Naive B cell (primary cell): ENCODE measurements at regions not wholly inside any gene's neighbourhood (a gene's known extent, or its start where the extent isn't known, plus 50 kb on each side); places are given as distances from the start of the nearest gene placed in this dataset.
"Not testable (repeated sequence)": the region's sequence is repeated elsewhere in the genome, so short reads cannot be mapped to it uniquely, and the experiment has no call there.

Experiments used
- ATAC-seq, 2 donors: fragments of 150-1000 bp; cut with Tn5 transposase; 2 replicates each; pipeline ENCODE4 v1.10.0; 2021; ENCODE audit warnings: low read depth in 2 of 2, mild to moderate bottlenecking in 2 of 2, moderate library complexity in 2 of 2
- DNase-seq: peaks from one replicate; pipeline ENCODE4 v3.0.0; 2022
- H3K27ac Mint-ChIP-seq, 6 donors: one replicate each; pipeline ENCODE4 v1.8.0; 2020 to 2022; ENCODE audit warnings: mild to moderate bottlenecking in 6 of 6, mixed read lengths in 6 of 6, moderate library complexity in 5 of 6, inconsistent platforms in 2 of 6
- H3K27me3 Mint-ChIP-seq, 3 donors: one replicate each; pipeline ENCODE4 v1.8.0; 2021 to 2022; ENCODE audit warnings: mixed read lengths in 3 of 3, mild to moderate bottlenecking in 1 of 3
- H3K36me3 Mint-ChIP-seq, 2 donors: one replicate each; pipeline ENCODE4 v1.8.0; 2020 to 2022; ENCODE audit warnings: mixed read lengths in 2 of 2, inconsistent platforms in 1 of 2, mild to moderate bottlenecking in 1 of 2
- H3K4me1 Mint-ChIP-seq, 3 donors: one replicate each; pipeline ENCODE4 v1.8.0; 2020 to 2022; ENCODE audit warnings: mixed read lengths in 3 of 3, inconsistent platforms in 1 of 3, mild to moderate bottlenecking in 1 of 3, moderate library complexity in 1 of 3
- H3K4me3 Mint-ChIP-seq, 8 donors: one replicate each; pipeline ENCODE4 v1.8.0; 2020 to 2022; ENCODE audit warnings: mild to moderate bottlenecking in 8 of 8, mixed read lengths in 8 of 8, moderate library complexity in 8 of 8, inconsistent platforms in 2 of 8
- H3K9me3 Mint-ChIP-seq, 7 donors: one replicate each; pipeline ENCODE4 v1.8.0; 2020 to 2022; ENCODE audit warnings: mixed read lengths in 7 of 7, mild to moderate bottlenecking in 5 of 7, inconsistent platforms in 2 of 7, moderate library complexity in 1 of 7

DNA sequence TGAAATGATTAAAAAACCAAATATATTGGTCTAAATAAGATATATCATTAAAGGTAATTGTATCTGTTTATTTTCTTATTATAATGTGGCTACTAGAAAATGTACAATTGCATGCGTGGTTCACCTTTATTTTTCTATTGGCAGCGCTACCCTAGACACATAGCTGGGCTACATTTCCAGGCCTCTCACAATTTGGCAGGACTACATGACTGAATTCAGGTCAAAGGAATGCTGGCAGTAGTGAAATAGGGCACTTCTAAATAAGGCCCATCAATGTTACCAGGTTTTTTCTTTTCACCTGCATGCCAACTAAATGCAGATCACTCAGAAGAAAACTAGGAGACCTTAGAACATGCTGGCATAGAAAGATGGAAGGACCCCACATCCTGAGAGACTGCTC lies 1072.9 kb upstream of the SLIT2 start:
- Mint-ChIP-seq H3K4me1 (no peaks in the 10 kb centered on the region), H3K4me3 (no peak overlapping the region), H3K9me3 (peaks cover 0 to 13% (median 3%) of the 10 kb centered on the region in 7 donors), H3K36me3 (no peaks in the 10 kb centered on the region), H3K27me3 (no peaks in the 10 kb centered on the region), H3K27ac (no peak overlapping the region)
- DNase-seq (no peak), ATAC-seq (no peak)

DNA sequence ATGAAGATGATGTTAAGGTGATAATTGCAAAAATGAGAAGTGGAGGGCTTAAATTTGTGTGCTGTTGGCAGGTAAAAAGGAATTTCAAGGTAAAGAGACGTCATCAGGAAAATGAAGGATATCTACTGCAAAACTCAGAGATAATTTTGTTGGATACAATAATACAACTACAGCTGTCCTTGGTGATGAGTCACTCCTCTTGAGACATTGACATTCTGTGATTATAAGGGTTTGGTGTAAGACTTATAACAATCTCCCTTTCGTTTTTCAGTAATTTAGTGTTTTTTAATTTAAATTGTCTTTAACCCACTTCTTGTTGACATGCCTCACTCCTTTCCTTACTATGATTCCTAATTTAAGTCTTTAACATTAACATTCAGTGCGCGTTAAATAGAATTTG lies 1074.1 kb upstream of the SLIT2 start:
- DNase-seq (no peak), ATAC-seq (no peak)

DNA sequence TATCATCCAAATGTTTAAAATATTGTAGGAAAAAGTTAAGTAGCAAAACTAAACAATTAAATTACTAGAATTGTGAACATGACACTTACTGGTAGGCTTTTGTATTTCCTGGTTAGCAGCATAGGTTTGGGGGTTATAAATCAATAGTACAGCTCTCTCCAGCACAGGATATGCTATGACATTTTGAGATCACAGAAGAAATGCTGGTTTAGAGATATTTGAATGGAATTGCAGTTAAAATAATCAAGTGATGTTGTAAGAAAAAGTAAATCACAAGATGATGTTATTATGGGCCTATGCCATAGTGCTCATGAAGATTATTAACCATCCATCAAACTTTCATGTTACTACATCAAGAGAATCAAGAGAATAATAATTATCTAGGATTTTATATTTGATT lies 1079.9 kb upstream of the SLIT2 start:
- Mint-ChIP-seq H3K27ac (no peak overlapping the region), H3K27me3 (no peaks in the 10 kb centered on the region), H3K4me3 (no peak overlapping the region), H3K4me1 (no peaks in the 10 kb centered on the region), H3K36me3 (no peaks in the 10 kb centered on the region), H3K9me3 (peaks cover 0 to 5% (median 0%) of the 10 kb centered on the region in 7 donors)
- ATAC-seq (no peak), DNase-seq (no peak)

More for the DNA sequence above, 1074.1 kb upstream of the SLIT2 start:
- peaks cover 0 to 13% (median 3%) of the 10 kb centered on the region in 7 donors for H3K9me3 Mint-ChIP-seq
- H3K4me3 Mint-ChIP-seq = no peak overlapping the region
- H3K4me1 Mint-ChIP-seq = no peaks in the 10 kb centered on the region
- no peak overlapping the region for H3K27ac Mint-ChIP-seq
- H3K27me3 Mint-ChIP-seq = no peaks in the 10 kb centered on the region
- no peaks in the 10 kb centered on the region for H3K36me3 Mint-ChIP-seq

DNA sequence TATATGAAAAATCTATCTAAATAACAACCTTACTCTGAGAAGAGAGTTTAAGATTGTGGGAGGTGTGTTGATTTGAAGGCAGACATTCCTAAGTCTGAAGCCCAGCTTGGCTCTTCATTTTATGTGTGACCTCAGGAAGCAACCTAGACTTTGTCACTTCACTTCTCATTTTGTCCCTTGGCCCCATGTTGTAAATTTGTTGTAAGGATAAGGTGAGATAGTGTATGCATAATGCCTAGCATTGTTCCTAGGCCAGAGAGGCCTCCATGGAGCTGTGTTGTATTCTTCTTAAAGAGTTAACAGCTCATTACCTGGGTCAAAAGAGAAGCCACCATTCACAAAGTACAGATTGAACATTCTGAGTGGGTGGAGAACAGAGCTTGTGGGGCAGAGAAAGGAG lies 1084.4 kb upstream of the SLIT2 start:
- H3K36me3 Mint-ChIP-seq = no peaks in the 10 kb centered on the region
- DNase-seq = no peak
- no peaks in the 10 kb centered on the region for H3K4me1 Mint-ChIP-seq
- peaks cover 2 to 7% (median 5%) of the 10 kb centered on the region in 7 donors for H3K9me3 Mint-ChIP-seq
- no peak for ATAC-seq
- H3K4me3 Mint-ChIP-seq = no peak overlapping the region
- H3K27me3 Mint-ChIP-seq = no peaks in the 10 kb centered on the region
- no peak overlapping the region for H3K27ac Mint-ChIP-seq

DNA sequence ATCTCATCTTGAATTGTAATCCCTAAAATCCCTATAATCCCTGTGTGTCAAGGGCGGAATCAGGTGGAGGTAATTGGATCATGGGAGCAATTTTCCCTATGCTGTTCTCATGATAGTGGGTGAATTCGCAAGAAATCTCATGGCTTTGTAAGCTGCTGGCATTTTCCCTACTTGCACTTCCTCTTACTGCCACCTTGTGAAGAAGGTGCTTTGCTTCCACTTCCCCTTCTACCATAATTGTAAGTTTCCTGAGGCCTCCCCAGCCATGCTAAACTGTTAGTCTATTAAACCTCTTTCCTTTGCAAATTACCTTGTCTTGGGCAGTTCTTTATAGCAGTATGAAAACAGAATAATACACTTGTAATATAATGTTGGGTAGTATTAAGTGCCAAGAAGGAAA lies 1087.4 kb upstream of the SLIT2 start:
- H3K36me3 Mint-ChIP-seq = no peaks in the 10 kb centered on the region
- DNase-seq = no peak
- ATAC-seq = no peak
- peaks cover 2 to 7% (median 5%) of the 10 kb centered on the region in 7 donors for H3K9me3 Mint-ChIP-seq
- no peak overlapping the region for H3K27ac Mint-ChIP-seq
- H3K4me3 Mint-ChIP-seq = no peak overlapping the region
- no peaks in the 10 kb centered on the region for H3K4me1 Mint-ChIP-seq
- H3K27me3 Mint-ChIP-seq = no peaks in the 10 kb centered on the region

DNA sequence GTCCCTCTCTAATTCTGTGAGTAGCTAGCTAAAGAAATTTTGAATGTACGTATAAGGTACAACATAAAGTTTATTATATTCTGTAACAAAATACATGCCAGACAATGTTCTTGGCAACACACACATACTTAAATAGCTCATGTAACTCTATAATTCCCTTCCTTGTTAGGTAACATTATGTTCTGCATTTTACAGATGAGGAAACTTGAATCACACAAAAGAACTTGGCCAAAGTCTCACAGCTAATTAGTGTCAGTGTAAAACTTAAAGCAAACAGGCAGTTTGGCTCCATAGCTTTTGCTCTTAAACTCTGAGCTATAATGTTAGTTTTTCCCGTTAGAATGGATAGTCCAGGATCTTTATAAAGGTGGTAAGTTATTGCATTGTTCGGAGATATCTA lies 1091.8 kb upstream of the SLIT2 start:
- Mint-ChIP-seq H3K4me3 (no peak overlapping the region), H3K4me1 (no peaks in the 10 kb centered on the region), H3K36me3 (peaks cover 0 to 8% of the 10 kb centered on the region in 2 donors), H3K27ac (no peak overlapping the region), H3K27me3 (no peaks in the 10 kb centered on the region), H3K9me3 (peaks cover 5 to 24% (median 18%) of the 10 kb centered on the region in 7 donors)
- ATAC-seq (no peak), DNase-seq (no peak)

DNA sequence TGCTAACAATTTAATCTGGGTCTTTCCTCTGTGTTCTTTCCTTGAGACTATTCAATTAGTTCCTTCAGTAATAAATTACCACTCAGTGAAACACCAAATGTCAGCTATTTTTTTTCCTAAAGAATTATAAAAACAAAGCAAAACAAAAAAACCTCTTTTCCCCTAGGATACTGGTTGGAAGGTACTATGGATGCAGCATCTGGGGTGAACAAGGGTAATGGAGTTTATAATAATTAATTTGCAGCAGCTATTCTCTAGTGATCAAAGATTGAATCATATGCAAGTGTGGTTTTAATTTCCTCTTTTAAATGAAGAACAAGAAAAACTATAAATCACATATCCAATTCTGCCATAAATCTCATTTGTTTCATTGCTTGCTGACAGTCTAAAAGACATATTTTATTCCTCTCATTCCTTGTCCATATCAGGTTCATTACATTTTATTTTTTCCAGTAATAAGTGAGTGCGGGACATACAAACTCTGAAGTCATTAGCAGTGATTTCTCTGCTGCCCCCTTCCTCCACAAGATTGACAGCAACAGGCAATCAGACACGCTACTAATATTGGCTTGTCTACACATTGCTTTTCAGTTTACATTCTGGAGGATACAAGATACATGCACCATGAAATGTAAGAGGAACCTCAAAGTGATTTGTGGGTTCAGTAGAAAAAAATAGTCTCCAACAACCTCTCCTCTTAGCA lies 1093.4 kb upstream of the SLIT2 start:
- no peaks in the 10 kb centered on the region for H3K4me1 Mint-ChIP-seq
- H3K4me3 Mint-ChIP-seq = no peak overlapping the region
- H3K27ac Mint-ChIP-seq = no peak overlapping the region
- H3K36me3 Mint-ChIP-seq = peaks cover 0 to 8% of the 10 kb centered on the region in 2 donors
- no peaks in the 10 kb centered on the region for H3K27me3 Mint-ChIP-seq
- H3K9me3 Mint-ChIP-seq = peaks cover 5 to 29% (median 22%) of the 10 kb centered on the region in 7 donors
- no peak for DNase-seq
- ATAC-seq = no peak

DNA sequence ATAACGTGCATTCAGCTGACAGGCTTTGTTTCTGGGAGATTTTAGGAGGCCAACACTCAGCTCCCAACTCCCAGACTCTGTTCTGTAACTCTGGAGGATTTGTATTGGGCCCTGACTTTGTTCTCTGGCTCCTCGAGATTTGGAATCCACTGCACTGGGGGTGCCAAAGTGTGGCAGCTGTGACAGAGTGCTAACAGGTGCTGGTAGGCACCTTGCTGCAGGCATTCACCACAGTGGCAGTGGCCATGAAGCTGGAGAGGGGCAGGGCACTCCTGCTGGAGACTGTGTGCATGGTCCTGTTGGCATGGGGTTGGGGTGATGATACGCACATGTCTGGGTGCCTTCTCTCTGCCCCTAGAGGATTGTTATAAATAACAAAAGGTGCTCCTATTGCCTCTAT lies 1094.9 kb upstream of the SLIT2 start:
- no peaks in the 10 kb centered on the region for H3K27me3 Mint-ChIP-seq
- peak overlapping the region in 1 of 8 donors; percentile 47 for H3K4me3 Mint-ChIP-seq
- ATAC-seq = no peak
- no peaks in the 10 kb centered on the region for H3K4me1 Mint-ChIP-seq
- peaks cover 0 to 8% of the 10 kb centered on the region in 2 donors for H3K36me3 Mint-ChIP-seq
- no peak for DNase-seq
- H3K27ac Mint-ChIP-seq = no peak overlapping the region
- peaks cover 5 to 33% (median 22%) of the 10 kb centered on the region in 7 donors for H3K9me3 Mint-ChIP-seq

DNA sequence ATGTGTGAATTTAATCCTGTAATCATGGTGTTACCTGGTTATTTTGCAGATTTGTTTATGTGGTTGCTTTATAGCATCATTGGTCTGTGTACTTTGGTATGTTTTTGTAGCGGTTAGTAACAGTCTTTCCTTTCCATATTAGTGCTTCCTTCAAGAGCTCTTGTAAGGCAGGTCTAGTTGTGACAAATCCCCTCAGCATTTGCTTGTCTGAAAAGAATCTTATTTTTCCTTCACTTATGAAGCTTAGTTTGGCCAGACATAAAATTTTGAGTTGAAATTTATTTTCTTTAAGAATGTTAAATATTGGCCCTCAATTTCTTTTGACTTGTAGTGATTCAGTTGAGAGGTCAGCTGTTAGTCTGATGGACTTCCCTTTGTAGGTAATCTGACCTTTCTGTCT lies 1096.1 kb upstream of the SLIT2 start:
- no peak overlapping the region for H3K4me3 Mint-ChIP-seq
- ATAC-seq (no peak), DNase-seq (no peak)
- H3K27me3 Mint-ChIP-seq = no peaks in the 10 kb centered on the region
- H3K9me3 Mint-ChIP-seq = peaks cover 5 to 33% (median 22%) of the 10 kb centered on the region in 7 donors
- H3K36me3 Mint-ChIP-seq = peaks cover 0 to 8% of the 10 kb centered on the region in 2 donors
- H3K27ac Mint-ChIP-seq = no peak overlapping the region
- no peaks in the 10 kb centered on the region for H3K4me1 Mint-ChIP-seq

DNA sequence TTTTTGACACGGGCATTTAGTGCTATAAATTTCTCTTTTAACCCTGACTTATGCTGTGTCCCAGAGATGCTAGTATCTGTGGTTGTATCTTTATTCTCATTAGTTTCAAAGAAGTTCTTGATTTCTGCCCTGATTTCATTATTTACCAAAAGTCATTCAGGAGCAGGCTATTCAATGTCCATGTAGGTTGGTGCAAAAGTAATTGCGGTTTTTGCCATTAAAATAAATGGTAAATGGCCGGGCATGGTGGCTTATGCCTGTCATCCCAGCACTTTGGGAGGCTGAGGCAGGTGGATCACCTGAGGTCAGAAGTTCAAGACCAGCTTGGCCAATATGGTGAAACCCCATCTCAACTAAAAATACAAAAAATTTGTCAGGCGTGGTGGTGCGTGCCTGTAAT lies 1097.4 kb upstream of the SLIT2 start:
- peaks cover 5 to 33% (median 22%) of the 10 kb centered on the region in 7 donors for H3K9me3 Mint-ChIP-seq
- H3K4me1 Mint-ChIP-seq = not testable (repeated sequence)

DNA sequence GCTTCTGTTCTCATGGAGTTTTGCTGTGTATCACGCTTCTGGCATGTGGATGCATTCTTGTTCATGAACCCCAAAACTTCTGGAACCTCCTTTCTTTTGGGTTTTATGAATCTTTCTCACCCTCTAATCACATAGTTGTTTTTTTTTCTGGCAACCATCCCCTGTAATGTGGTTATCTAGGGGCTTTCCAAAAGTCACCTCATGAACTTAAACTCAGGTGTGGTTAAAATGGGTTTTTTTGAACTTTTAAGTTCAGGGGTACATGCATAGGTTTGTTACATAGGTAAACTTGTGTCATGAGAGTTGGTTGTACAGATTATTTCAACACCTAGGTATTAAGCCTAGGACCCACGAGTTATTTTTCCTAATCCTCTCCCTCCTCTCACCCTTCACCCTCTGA lies 1099.4 kb upstream of the SLIT2 start:
- H3K27me3 Mint-ChIP-seq = no peaks in the 10 kb centered on the region
- H3K27ac Mint-ChIP-seq = peak overlapping the region in 1 of 6 donors; percentile 5
- peaks cover 5 to 33% (median 22%) of the 10 kb centered on the region in 7 donors for H3K9me3 Mint-ChIP-seq
- H3K36me3 Mint-ChIP-seq = peaks cover 0 to 8% of the 10 kb centered on the region in 2 donors
- ATAC-seq = no peak
- no peak for DNase-seq
- H3K4me3 Mint-ChIP-seq = no peak overlapping the region
- H3K4me1 Mint-ChIP-seq = no peaks in the 10 kb centered on the region

More for the DNA sequence above, 1097.4 kb upstream of the SLIT2 start:
- H3K4me3 Mint-ChIP-seq, ATAC-seq, H3K36me3 Mint-ChIP-seq, H3K27ac Mint-ChIP-seq, DNase-seq, H3K27me3 Mint-ChIP-seq: not testable (repeated sequence)

DNA sequence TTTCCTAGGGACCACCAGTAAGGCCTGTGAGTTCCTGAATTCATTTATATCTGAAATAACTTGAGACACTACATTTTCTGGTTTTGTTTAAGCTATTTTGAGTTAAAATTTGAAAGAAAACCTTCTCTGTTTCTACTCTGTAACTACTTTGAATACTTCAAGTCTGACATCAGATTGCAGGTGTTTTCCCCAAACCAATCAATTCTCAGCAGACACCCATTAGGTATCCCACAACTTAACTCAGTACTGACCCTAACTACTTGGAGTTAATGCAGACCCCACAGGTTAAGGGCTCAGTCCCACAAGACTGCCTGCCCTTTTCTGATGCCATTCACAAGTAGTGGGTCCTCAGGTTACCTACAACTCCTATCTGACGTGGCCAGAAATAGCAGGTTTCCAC lies 1100.0 kb upstream of the SLIT2 start:
- no peak overlapping the region for H3K4me3 Mint-ChIP-seq
- peaks cover 6 to 32% (median 22%) of the 10 kb centered on the region in 7 donors for H3K9me3 Mint-ChIP-seq
- H3K4me1 Mint-ChIP-seq = no peaks in the 10 kb centered on the region
- H3K27ac Mint-ChIP-seq = no peak overlapping the region
- H3K27me3 Mint-ChIP-seq = no peaks in the 10 kb centered on the region
- H3K36me3 Mint-ChIP-seq = peaks cover 0 to 8% of the 10 kb centered on the region in 2 donors
- ATAC-seq = no peak
- DNase-seq = no peak

DNA sequence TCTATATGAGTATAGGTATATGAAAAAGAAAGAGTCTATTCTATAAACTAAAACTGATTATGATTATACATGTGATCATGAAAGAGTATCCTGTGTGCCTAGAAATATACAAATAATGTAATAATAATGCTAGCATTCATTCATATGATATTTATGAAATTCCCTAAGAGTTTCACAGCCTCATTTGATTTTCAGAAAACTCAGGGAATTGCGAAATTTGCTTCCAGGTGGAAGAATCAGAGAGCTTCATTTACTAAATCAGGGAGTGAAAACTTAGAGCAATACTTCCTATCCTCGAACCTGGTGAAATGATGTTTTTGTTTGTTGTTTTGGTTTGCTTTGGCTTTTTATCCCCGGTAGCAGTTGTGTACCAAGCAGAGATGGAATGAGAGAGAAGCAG lies 1105.7 kb upstream of the SLIT2 start:
- H3K4me3 Mint-ChIP-seq = no peak overlapping the region
- no peaks in the 10 kb centered on the region for H3K36me3 Mint-ChIP-seq
- H3K9me3 Mint-ChIP-seq = peaks cover 0 to 6% (median 0%) of the 10 kb centered on the region in 7 donors
- DNase-seq = no peak
- H3K27me3 Mint-ChIP-seq = no peaks in the 10 kb centered on the region
- H3K27ac Mint-ChIP-seq = no peak overlapping the region
- no peaks in the 10 kb centered on the region for H3K4me1 Mint-ChIP-seq
- no peak for ATAC-seq

DNA sequence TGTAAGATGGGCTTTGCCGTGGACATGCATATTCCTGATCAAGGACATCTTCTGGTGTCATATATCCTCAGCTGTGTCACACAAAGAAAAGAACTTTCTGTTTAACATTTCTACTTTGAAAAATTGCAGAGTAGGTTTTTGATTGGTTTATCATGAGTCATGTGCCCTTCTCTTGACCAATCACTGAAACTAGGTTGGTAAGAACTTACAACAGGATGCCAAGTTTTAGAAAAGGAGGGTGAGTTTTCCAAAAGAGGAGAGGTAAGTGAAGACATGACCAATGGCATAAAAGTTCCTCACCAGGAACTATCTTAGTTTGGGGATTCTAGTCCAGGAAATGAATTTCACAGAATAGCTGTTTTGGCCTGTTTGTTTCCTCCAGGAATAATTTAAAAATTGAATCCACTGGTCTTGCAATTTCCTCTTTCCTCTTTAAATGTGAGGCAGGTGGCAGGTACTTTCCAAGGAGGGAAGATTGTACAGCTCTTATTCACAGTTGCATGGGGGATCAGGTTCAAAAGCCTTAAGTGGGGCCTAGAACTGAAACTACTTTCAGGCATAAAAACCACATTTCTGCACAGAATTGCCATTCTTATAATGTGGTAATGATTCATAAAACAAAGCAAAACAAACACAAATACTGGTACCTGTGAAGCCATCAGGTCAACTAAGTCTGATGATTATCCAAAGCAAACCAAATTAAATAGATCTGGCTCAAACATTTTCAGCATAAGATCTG lies 1114.5 kb upstream of the LCORL start:
- Mint-ChIP-seq H3K27ac (no peak overlapping the region), H3K4me3 (no peak overlapping the region), H3K4me1 (no peaks in the 10 kb centered on the region), H3K36me3 (no peaks in the 10 kb centered on the region), H3K27me3 (no peaks in the 10 kb centered on the region), H3K9me3 (peaks cover 0 to 14% (median 0%) of the 10 kb centered on the region in 7 donors)
- no peak for ATAC-seq
- no peak for DNase-seq
